BJ (cell line): ENCODE measurements at regions not wholly inside any gene's neighbourhood (a gene's known extent, or its start where the extent isn't known, plus 50 kb on each side); places are given as distances from the start of the nearest gene placed in this dataset.

Source experiments
- CTCF ChIA-PET: fragments of 350-600 bp; formaldehyde crosslinking; extraction: SDS; loops from one replicate; lab custom pipeline; 2021; ENCODE audit warnings: antibody characterized with exemption, inconsistent platforms; lab: Yijun Ruan, JAX
- POLR2A ChIA-PET: fragments of 300-600 bp; sonication (Branson Sonifier 250); formaldehyde crosslinking; extraction: SDS; loops from one replicate; lab custom pipeline; 2021; ENCODE audit warnings: antibody characterized with exemption; lab: Charles Lee
- DNase-seq: peaks from one replicate; pipeline ENCODE4 v3.0.0-alpha.2; 2011; ENCODE audit warnings: low read depth
- H3K27me3 ChIP-seq: 2 replicates; pipeline ENCODE4 v1.6.0; 2011; ENCODE audit warnings: low read length; ENCODE audit not compliant: control insufficient read depth, insufficient read depth
- H3K36me3 ChIP-seq: 2 replicates; pipeline ENCODE4 v1.5.1; 2011; ENCODE audit warnings: low read length; ENCODE audit not compliant: control insufficient read depth, insufficient read depth
- H3K4me3 ChIP-seq: 2 replicates; pipeline ENCODE4 v1.5.1; 2011; ENCODE audit warnings: low read depth, mild to moderate bottlenecking, control low read depth, low read length
- TF ChIP-seq, protein P1 (sequence below): IDR thresholded peaks from 2 replicates; pipeline ENCODE4 v1.5.1; 2011; ENCODE audit warnings: low read depth, mild to moderate bottlenecking, control low read depth, inconsistent platforms, low read length, moderate library complexity; ENCODE audit not compliant: insufficient read depth

DNA sequence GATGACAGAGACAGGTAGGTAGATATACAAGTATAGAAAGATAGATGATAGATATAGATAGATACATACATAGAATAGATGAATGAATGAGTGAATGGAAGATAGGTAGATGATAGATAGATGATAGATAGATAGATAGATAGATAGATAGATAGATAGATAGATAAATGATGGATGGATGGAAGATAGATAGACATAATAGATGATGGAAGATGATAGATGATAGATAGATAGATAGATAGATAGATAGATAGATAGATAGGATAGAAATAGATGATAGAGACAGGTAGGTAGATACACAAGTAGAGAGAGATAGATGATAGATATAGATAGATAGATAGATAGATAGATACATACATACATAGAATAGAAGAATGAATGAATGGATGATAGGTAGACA, 510.1 kb upstream of the AUTS2 start:
- ChIA-PET CTCF (no interaction called here), POLR2A (no interaction called here)
- Histone ChIP-seq H3K36me3 (no peaks in the 10 kb centered on the region; the same call in 1 of the 2 replicates), H3K27me3 (no peaks in the 10 kb centered on the region), H3K4me3 (no peak overlapping the region)
- TF ChIP-seq, protein P1, sequence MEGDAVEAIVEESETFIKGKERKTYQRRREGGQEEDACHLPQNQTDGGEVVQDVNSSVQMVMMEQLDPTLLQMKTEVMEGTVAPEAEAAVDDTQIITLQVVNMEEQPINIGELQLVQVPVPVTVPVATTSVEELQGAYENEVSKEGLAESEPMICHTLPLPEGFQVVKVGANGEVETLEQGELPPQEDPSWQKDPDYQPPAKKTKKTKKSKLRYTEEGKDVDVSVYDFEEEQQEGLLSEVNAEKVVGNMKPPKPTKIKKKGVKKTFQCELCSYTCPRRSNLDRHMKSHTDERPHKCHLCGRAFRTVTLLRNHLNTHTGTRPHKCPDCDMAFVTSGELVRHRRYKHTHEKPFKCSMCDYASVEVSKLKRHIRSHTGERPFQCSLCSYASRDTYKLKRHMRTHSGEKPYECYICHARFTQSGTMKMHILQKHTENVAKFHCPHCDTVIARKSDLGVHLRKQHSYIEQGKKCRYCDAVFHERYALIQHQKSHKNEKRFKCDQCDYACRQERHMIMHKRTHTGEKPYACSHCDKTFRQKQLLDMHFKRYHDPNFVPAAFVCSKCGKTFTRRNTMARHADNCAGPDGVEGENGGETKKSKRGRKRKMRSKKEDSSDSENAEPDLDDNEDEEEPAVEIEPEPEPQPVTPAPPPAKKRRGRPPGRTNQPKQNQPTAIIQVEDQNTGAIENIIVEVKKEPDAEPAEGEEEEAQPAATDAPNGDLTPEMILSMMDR = no peak
- no peak for DNase-seq

DNA sequence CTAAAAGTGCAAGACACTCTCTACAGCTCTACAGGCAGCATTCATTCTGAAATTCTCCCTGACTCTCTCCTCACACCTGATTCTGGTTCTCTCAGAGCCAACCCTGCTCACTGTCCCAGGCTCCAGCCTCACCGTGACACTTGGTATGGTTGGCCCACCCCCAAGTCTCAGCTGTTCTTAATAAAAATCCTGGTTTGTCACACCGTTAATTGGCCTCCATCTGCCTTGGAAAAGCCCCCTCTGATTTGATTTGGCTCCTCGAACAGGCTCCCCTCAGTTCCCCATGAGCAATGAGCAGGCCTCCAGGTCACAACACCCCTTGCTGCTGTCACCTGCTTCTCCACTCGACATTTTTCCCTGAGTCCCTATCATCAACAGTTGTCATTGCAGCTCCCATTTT, 507.3 kb upstream of the AUTS2 start:
- H3K36me3 ChIP-seq = no peaks in the 10 kb centered on the region; the same call in 1 of the 2 replicates
- H3K27me3 ChIP-seq = no peaks in the 10 kb centered on the region
- no peak for DNase-seq
- no peak overlapping the region for H3K4me3 ChIP-seq
- POLR2A ChIA-PET = no interaction called here
- TF ChIP-seq, protein P1 = no peak
- CTCF ChIA-PET = no interaction called here

DNA sequence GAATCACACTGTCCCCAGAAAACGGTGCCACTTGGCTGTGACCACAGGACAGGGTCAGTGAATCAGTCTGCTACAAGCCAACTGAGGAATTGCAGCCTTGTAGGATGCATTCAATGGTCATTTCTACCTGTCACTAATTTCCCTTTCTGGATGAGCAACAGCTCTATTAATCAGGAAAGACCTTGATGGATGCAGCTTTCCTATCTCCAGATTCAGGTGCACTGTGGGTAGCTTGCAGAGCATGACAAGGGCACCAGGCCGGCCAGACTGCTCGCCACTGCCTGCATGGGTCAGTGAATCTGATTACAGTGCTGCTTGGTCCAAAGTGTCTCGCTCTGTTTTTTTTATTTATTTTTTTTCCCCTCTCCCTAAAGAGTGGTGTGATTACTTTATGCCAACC, 506.8 kb upstream of the AUTS2 start:
- no peaks in the 10 kb centered on the region for H3K27me3 ChIP-seq
- TF ChIP-seq, protein P1 = no peak
- no peak overlapping the region for H3K4me3 ChIP-seq
- no peak for DNase-seq
- ChIA-PET POLR2A (no interaction called here), CTCF (no interaction called here)
- no peaks in the 10 kb centered on the region; the same call in 1 of the 2 replicates for H3K36me3 ChIP-seq

DNA sequence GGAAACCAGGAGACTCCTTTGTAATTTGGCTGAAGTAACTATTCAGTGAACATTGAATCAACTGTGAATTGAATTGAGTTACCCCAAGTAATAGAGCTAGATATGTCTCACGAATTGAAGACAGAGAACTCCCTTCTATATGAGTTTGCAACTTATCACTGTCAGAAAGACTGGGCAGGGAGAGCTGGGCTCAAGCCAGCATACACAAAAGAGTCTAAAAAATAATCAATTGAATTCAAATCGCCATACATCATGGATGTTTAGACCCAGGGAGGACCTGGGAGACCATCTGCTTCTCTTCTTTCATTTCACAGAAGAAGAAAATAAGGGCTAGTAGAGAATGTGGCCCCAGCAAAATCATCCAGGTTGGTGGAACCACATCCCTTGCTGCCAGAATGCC, 503.1 kb upstream of the AUTS2 start:
- no peak for DNase-seq
- Histone ChIP-seq H3K36me3 (no peaks in the 10 kb centered on the region; the same call in 1 of the 2 replicates), H3K4me3 (no peak overlapping the region), H3K27me3 (no peaks in the 10 kb centered on the region)
- TF ChIP-seq, protein P1 = no peak
- POLR2A ChIA-PET = no interaction called here
- CTCF ChIA-PET = no interaction called here

DNA sequence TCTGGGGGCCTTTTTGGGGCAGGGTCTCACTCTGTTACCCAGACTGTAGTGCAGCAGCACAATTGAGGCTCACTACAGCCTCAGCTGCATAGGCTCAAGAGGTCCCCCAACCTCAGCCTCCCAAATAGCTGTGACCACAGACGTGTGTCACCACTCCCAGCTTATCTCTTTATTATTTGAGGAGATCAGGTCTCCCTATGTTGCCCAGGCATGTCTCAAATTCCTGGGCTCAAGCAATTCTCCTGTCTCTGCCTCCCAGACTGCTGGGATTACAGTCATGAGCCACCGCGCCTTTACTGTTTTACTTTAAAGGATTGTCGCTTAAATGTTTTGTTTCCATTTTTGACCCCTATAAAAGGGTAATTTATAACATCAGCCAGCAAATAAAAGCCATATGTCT, 502.6 kb upstream of the AUTS2 start:
- Histone ChIP-seq H3K27me3 (no peaks in the 10 kb centered on the region), H3K4me3 (no peak overlapping the region), H3K36me3 (no peaks in the 10 kb centered on the region; the same call in 1 of the 2 replicates)
- no peak for DNase-seq
- POLR2A ChIA-PET = no interaction called here
- CTCF ChIA-PET = no interaction called here
- TF ChIP-seq, protein P1 = no peak
